ENCODE measurements at regions not wholly inside any gene's neighbourhood (a gene's known extent, or its start where the extent isn't known, plus 50 kb on each side); places are given as distances from the start of the nearest gene placed in this dataset.

DNA sequence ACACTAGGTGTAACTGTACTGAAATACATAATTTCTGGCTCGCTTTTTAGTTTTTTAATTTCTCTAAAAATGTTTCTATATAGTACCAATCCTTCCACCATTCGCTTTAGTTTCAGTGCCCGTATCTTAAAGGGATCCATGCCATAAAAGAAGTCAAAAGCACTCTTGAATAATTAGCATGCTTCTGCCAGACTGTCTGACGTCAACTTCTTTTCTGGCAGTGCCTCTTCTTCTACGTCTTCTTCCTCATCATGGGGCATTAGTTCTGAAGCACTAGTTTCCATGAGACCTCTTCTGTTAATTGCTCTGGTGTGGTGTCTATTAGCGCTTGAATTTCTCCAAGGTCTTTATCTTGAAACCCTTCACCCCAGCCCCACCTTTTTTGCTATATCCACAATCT is 93.8 kb upstream of the DOCK9 start (continued):
- TF ChIP-seq SIN3A (IDR thresholded peaks at IDR 0.05; ENCODE audit: low read depth) = no peak
- TF ChIP-seq, protein P1, sequence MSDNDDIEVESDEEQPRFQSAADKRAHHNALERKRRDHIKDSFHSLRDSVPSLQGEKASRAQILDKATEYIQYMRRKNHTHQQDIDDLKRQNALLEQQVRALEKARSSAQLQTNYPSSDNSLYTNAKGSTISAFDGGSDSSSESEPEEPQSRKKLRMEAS (IDR thresholded peaks at IDR 0.05) = no peak
- no peak for TF ChIP-seq EZH2 (IDR thresholded peaks at IDR 0.05)
- no peak for TF ChIP-seq ELF1 (IDR thresholded peaks at IDR 0.05; ENCODE audit: borderline replicate concordance, low read depth)
- no peak for TF ChIP-seq SP1 (IDR thresholded peaks at IDR 0.05; ENCODE audit: low read depth)
- TF ChIP-seq EGR1 (IDR thresholded peaks at IDR 0.05; ENCODE audit: low read depth) = no peak
- TF ChIP-seq YY1 (IDR thresholded peaks at IDR 0.05; ENCODE audit: extremely low read depth, insufficient replicate concordance, low read depth, low read length) = no peak
- no peak for TF ChIP-seq CBX3 (IDR thresholded peaks at IDR 0.05; ENCODE audit: low read depth)
- no peak for TF ChIP-seq EZH2phosphoT487 (IDR thresholded peaks at IDR 0.05; ENCODE audit: borderline replicate concordance)
- TF ChIP-seq TCF7L2 (IDR thresholded peaks at IDR 0.05; ENCODE audit: borderline replicate concordance, extremely low read depth, insufficient read depth, insufficient read length) = no peak

DNA sequence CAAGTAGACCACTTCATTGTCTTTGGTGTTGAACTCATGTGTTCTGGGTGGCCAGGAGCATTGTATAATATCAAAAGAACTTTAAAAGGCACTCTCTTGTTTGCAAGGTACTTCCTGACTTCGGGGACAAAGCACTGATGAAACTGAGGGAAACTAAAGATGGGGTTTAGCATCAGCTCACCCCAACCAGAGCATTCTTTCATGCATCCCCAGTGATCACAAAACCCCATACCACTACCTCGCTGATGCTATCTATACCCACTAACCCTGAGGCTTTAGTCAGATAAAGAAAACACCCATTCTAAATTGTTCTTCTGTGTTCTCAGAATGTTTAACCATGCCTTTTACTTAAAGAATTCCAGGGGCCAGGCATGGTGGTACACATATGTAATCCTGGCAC is 94.5 kb upstream of the DOCK9 start:
- H3K9me3 ChIP-seq (ENCODE audit: control insufficient read depth in 1 of 2, insufficient read depth in 1 of 2, low read depth in 1 of 2, low read length in 2 of 2) = no peaks in the 10 kb centered on the region; a peak in 1 of 4 replicates
- H3K4me3 ChIP-seq (replicated peaks in 1 of 2; ENCODE audit: low read depth in 1 of 2, low read length in 2 of 2) = no peak overlapping the region
- ChIA-PET POLR2A (no interaction called here), CTCF (no interaction called here), RAD21 (ENCODE audit: low non-redundant PET in 1 of 2, low total read pairs in 2 of 2, uncharacterized antibody in 2 of 2, unreplicated experiment in 2 of 2) (no interaction called here)
- H4K20me1 ChIP-seq (ENCODE audit: insufficient read depth) = no peaks in the 10 kb centered on the region
- TF ChIP-seq, protein P2, sequence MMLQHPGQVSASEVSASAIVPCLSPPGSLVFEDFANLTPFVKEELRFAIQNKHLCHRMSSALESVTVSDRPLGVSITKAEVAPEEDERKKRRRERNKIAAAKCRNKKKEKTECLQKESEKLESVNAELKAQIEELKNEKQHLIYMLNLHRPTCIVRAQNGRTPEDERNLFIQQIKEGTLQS (IDR thresholded peaks at IDR 0.05) = no peak
- TF ChIP-seq CBX3 (IDR thresholded peaks at IDR 0.05; ENCODE audit: low read depth) (no peak), SP1 (IDR thresholded peaks at IDR 0.05; ENCODE audit: low read depth) (no peak), POLR2A (IDR thresholded peaks at IDR 0.05; ENCODE audit: borderline replicate concordance, extremely low read depth, insufficient read depth, insufficient read length) (no peak), YY1 (IDR thresholded peaks at IDR 0.05; ENCODE audit: extremely low read depth, insufficient replicate concordance, low read depth, low read length) (no peak), POLR2AphosphoS5 (IDR thresholded peaks at IDR 0.05; ENCODE audit: low read depth, low read length) (no peak), EZH2phosphoT487 (IDR thresholded peaks at IDR 0.05; ENCODE audit: borderline replicate concordance) (no peak), RAD21 (IDR thresholded peaks at IDR 0.05; ENCODE audit: low read depth) (no peak), CTCF (IDR thresholded peaks at IDR 0.05 in 2 of 3, conservative IDR thresholded peaks at IDR 0.05 in 1 of 3; ENCODE audit: borderline replicate concordance in 1 of 3, insufficient read depth in 1 of 3, low read depth in 2 of 3, low read length in 2 of 3) (no peak), SRF (IDR thresholded peaks at IDR 0.05; ENCODE audit: low read depth) (no peak), SIN3A (IDR thresholded peaks at IDR 0.05; ENCODE audit: low read depth) (no peak), ZNF274 (IDR thresholded peaks at IDR 0.05; ENCODE audit: low read depth, low read length) (no peak), ZFX (IDR thresholded peaks at IDR 0.05) (no peak)
- TF ChIP-seq, protein P1 (IDR thresholded peaks at IDR 0.05) = no peak
- H2AFZ ChIP-seq (ENCODE audit: low read depth, low read length, poor library complexity, severe bottlenecking) = no peak overlapping the region
- no TSS peak for BruUV-seq (replicated peaks)
- H3K36me3 ChIP-seq (ENCODE audit: control insufficient read depth in 1 of 2, insufficient read depth in 2 of 2, low read length in 2 of 2) = peaks cover 0 to 9% of the 10 kb centered on the region in 2 experiments; a peak in 2 of 4 replicates
- H3K9me2 ChIP-seq (ENCODE audit: insufficient read depth) = no peaks in the 10 kb centered on the region
- H3K9ac ChIP-seq (ENCODE audit: low read length) = no peak overlapping the region
- ATAC-seq (no peak), DNase-seq (ENCODE audit: low read depth, low spot score) (no peak)
- H3K27ac ChIP-seq (ENCODE audit: low read depth, low read length) = no peak overlapping the region
- intact Hi-C loops (cut with micrococcal nuclease) = no loop called here
- H3K4me2 ChIP-seq (ENCODE audit: low read length) = no peak overlapping the region
- no peaks in the 10 kb centered on the region for H3K27me3 ChIP-seq (ENCODE audit: insufficient read depth, low read length)
- peaks cover 27% of the 10 kb centered on the region for H3K79me2 ChIP-seq (ENCODE audit: insufficient read depth, low read length)
- H3K4me1 ChIP-seq (ENCODE audit: control insufficient read depth in 1 of 2, insufficient read depth in 2 of 2, low read length in 2 of 2) = peaks cover 10 to 23% of the 10 kb centered on the region in 2 experiments

Measured in HCT116 (cell line).